MM.1S (cell line): ENCODE measurements at regions not wholly inside any gene's neighbourhood (a gene's known extent, or its start where the extent isn't known, plus 50 kb on each side); places are given as distances from the start of the nearest gene placed in this dataset.

Experiments
- CTCF ChIP-seq: fragments of 300-600 bp; sonication (generic); IDR thresholded peaks from 2 replicates; pipeline ENCODE4 v1.5.1; 2016; ENCODE audit warnings: antibody characterized with exemption, low read length, mixed read lengths
- EZH2phosphoT487 ChIP-seq: fragments of 300-600 bp; sonication (generic); IDR thresholded peaks from 2 replicates; pipeline ENCODE4 v1.6.1; 2018; ENCODE audit warnings: antibody characterized with exemption, low read length

DNA sequence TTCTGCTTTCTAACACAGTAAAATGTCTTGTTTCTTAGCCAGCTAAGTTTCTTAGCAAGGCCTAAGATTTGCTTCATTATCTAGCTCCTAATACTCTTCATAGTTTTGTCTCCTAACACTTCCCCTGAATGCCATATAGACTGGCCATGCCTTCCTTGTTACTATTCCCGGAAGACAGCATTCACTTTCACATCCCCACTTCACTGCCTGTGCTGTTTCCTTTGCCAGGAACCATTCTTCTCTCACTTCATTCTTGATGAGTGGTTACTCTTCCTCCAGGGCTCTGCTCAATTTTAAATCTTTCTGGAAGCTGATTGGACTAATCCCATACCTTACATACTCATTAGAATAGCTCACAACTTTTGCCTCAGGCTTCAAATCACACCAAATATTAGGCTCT, 1510.2 kb upstream of the DDX18 start:
- TF ChIP-seq CTCF (no peak), EZH2phosphoT487 (no peak)
